ENCODE measurements at regions not wholly inside any gene's neighbourhood (a gene's known extent, or its start where the extent isn't known, plus 50 kb on each side); places are given as distances from the start of the nearest gene placed in this dataset.
"Not testable (repeated sequence)": the region's sequence is repeated elsewhere in the genome, so short reads cannot be mapped to it uniquely, and the experiment has no call there.

DNA sequence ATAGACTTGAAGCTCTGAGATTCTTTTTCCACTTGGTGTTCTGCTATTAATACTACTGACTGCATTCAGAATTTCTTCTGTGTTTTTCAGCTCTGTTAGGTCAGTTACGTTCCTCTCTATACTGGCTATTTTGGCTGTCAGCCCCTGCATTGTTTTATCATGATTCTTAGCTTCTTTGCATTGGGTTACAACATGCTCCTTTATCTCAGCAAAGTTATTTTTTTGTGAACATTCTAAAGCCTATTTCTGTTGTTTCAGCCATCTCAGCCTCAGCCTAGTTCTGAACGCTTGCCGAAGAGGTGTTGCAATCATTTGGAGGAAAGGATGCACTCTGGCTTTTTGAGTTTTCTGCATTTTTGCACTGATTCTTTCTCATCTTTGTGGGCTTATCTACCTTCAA is 201.5 kb upstream of the GNAI1 start:
- TF ChIP-seq, protein P1, sequence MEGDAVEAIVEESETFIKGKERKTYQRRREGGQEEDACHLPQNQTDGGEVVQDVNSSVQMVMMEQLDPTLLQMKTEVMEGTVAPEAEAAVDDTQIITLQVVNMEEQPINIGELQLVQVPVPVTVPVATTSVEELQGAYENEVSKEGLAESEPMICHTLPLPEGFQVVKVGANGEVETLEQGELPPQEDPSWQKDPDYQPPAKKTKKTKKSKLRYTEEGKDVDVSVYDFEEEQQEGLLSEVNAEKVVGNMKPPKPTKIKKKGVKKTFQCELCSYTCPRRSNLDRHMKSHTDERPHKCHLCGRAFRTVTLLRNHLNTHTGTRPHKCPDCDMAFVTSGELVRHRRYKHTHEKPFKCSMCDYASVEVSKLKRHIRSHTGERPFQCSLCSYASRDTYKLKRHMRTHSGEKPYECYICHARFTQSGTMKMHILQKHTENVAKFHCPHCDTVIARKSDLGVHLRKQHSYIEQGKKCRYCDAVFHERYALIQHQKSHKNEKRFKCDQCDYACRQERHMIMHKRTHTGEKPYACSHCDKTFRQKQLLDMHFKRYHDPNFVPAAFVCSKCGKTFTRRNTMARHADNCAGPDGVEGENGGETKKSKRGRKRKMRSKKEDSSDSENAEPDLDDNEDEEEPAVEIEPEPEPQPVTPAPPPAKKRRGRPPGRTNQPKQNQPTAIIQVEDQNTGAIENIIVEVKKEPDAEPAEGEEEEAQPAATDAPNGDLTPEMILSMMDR (IDR thresholded peaks at IDR 0.05), result no peak
- Histone ChIP-seq H3K27ac (no peak overlapping the region), H3K4me3 (no peak overlapping the region)
- no peak for DNase-seq (ENCODE audit: low spot score)

DNA sequence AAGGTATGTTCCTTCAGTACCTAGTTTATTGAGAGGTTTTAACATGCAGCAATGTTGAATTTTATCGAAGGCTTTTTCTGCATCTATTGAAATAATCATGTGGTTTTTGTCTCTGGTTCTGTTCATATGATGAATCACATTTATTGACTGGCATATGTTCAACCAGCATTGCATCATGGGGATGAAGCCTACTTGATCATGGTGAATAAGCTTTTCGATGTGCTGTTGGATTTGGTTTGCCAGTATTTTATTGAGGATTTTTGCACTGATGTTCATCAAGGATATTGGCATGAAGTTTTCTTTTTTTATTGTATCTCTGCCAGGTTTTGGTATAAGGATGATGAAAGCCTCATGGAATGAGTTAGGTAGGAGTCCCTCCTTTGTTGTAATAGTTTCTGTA is 204.0 kb upstream of the GNAI1 start:
- TF ChIP-seq, protein P1 (IDR thresholded peaks at IDR 0.05), result no peak
- H3K27ac ChIP-seq, result no peak overlapping the region
- no peak for DNase-seq (ENCODE audit: low spot score)
- no peak overlapping the region for H3K4me3 ChIP-seq

DNA sequence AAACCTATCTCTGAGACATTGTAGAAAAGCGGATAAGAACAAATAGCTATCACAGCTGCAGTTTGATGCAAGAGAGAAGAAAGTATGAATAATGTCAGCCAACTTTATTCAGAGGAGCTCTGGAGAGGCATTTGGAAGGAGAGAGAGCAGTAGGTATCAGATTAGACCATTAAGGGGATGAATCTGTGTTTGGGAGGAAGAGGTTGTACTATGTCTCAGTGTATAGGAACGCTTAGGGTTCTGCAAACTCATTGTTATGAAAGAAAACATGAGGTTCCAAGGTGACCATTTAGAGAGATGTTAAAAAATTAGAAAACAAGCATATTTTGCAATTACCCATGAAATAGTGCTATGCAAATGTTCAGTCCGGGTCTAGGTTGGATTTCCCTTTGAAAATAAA is 207.5 kb upstream of the GNAI1 start:
- no peak for DNase-seq (ENCODE audit: low spot score)
- TF ChIP-seq, protein P1 (IDR thresholded peaks at IDR 0.05), result no peak
- no peak overlapping the region for H3K4me3 ChIP-seq
- H3K27ac ChIP-seq, result no peak overlapping the region

DNA sequence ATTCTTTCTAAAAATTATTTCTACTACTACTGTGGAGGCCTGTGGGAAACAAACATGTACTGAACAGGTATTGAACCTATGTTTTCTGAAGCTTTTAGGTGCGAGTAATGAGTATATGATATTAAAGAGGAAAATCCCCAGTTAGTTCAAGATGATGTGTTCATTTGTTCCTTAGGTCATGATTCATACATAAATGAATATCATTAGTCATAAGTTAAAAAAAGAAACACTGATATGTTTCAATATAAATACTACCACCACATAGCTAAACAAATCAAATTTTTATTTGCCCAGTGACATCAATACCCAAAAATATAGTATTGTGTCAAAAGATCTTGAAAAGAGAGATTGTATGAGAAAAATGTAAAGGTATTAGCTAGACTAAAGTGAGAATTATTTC is 210.7 kb upstream of the GNAI1 start:
- DNase-seq (ENCODE audit: low spot score), result no peak
- Histone ChIP-seq H3K4me3 (no peak overlapping the region), H3K27ac (no peak overlapping the region)
- TF ChIP-seq, protein P1 (IDR thresholded peaks at IDR 0.05), result no peak

DNA sequence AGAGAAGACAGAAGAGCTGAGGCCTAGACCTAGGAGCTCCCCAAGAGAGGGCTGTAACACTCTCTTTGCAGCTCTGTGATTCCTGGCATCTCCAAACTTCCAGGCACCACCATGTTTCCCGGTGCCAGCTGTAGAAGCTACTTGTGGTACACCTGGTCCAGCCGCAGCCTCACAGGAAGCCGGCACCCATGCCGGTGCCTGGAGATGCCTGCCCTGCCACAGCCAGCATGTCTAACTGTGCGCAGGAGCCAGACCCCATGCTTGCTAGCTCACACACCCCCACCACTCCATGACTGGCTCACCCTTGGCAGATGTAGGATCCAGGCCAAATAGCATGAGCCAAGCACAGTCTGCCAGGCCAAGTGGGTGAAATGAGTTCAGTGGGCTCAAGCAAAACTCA is 211.7 kb upstream of the GNAI1 start:
- TF ChIP-seq, protein P1 (IDR thresholded peaks at IDR 0.05), result no peak
- no peak overlapping the region for H3K4me3 ChIP-seq
- no peak overlapping the region for H3K27ac ChIP-seq
- DNase-seq (ENCODE audit: low spot score), result no peak

DNA sequence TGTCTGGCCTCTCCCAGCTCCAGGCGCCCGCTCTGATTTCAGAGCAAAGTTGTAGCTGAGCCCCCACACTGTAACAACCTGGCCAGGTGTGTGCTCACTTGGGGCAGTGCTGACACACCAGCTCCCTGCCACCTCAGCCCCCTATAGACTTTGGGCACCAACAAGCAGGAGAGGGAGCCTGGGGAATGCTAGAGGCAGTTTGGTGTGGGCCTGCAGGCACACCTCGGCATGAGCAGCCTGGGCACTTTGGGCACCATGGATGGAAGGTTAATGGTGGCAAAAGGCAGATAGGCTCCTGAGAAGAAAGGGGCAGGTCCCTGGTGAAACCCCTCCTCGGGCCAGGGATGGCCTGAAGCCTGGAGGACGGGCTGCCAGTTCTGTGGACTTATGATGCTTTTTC is 212.7 kb upstream of the GNAI1 start:
- H3K4me3 ChIP-seq, result no peak overlapping the region
- DNase-seq (ENCODE audit: low spot score), result no peak
- no peak overlapping the region for H3K27ac ChIP-seq
- TF ChIP-seq, protein P1 (IDR thresholded peaks at IDR 0.05), result no peak

DNA sequence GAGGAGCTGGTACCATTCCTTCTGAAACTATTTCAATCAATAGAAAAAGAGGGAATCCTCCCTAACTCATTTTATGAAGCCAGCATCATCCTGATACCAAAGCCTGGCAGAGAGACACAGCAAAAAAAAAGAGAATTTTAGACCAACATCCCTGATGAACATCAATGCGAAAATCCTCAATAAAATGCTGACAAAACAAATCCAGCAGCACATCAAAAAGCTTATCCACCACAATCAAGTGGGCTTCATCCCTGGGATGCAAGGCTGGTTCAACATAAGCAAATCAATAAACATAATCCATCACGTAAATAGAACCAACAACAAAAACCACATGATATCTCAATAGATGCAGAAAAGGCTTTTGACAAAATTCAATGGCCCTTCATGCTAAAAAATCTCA is 216.0 kb upstream of the GNAI1 start:
- not testable (repeated sequence) for DNase-seq (ENCODE audit: low spot score); H3K4me3 ChIP-seq; H3K27ac ChIP-seq

DNA sequence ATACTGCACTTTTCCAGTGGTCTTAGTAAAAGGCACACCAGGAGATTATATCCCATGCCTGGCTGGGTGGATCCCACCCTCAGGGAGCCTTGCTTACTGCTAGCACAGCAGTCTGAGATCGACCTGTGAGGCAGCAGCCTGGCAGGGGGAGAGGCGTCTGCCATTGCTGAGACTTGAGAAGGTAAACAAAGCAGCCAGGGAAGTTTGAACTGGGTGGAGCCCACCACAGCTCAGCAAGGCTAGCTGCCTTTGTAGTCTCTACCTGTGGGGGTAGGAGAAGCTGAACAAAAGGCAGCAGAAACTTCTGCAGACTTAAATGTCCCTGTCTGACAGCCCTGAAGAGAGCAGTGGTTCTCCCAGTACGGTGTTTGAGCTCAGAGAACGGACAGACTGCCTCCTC is 219.3 kb upstream of the GNAI1 start:
- not testable (repeated sequence) for DNase-seq (ENCODE audit: low spot score); H3K27ac ChIP-seq; H3K4me3 ChIP-seq

Measured in coronary artery (tissue), 2 donors.